ENCODE measurements at regions not wholly inside any gene's neighbourhood (a gene's known extent, or its start where the extent isn't known, plus 50 kb on each side); places are given as distances from the start of the nearest gene placed in this dataset.

DNA sequence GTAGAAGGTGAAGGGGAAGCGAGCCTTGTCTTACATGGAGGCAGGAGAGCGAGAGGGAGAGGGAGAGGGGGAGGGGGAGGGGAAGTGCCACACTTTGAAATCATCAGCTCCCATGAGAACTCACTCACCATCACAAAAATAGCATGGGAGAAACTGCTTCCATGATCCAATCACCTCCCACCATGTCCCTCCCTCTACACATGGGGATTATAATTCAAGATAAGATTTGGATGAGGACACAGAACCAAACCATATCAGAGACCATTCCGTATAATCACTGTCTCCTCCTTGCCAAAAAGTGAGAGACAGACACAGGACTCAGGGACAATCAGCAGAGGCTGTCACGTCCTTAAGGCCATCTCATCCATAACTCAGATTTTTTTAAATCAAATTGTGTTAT is 187.7 kb upstream of the TAS2R1 start (continued):
- TF ChIP-seq, protein P1, sequence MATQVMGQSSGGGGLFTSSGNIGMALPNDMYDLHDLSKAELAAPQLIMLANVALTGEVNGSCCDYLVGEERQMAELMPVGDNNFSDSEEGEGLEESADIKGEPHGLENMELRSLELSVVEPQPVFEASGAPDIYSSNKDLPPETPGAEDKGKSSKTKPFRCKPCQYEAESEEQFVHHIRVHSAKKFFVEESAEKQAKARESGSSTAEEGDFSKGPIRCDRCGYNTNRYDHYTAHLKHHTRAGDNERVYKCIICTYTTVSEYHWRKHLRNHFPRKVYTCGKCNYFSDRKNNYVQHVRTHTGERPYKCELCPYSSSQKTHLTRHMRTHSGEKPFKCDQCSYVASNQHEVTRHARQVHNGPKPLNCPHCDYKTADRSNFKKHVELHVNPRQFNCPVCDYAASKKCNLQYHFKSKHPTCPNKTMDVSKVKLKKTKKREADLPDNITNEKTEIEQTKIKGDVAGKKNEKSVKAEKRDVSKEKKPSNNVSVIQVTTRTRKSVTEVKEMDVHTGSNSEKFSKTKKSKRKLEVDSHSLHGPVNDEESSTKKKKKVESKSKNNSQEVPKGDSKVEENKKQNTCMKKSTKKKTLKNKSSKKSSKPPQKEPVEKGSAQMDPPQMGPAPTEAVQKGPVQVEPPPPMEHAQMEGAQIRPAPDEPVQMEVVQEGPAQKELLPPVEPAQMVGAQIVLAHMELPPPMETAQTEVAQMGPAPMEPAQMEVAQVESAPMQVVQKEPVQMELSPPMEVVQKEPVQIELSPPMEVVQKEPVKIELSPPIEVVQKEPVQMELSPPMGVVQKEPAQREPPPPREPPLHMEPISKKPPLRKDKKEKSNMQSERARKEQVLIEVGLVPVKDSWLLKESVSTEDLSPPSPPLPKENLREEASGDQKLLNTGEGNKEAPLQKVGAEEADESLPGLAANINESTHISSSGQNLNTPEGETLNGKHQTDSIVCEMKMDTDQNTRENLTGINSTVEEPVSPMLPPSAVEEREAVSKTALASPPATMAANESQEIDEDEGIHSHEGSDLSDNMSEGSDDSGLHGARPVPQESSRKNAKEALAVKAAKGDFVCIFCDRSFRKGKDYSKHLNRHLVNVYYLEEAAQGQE (IDR thresholded peaks at IDR 0.05), result no peak
- no peak for TF ChIP-seq FOXS1 (CRISPR knock-in tag; IDR thresholded peaks at IDR 0.05)
- TF ChIP-seq POLR2AphosphoS2 (conservative IDR thresholded peaks at IDR 0.05; ENCODE audit: low read length), result no peak
- TF ChIP-seq SMC3 (IDR thresholded peaks at IDR 0.05), result no peak
- TF ChIP-seq BHLHE40 (IDR thresholded peaks at IDR 0.05; ENCODE audit: low read depth, low read length), result no peak

DNA sequence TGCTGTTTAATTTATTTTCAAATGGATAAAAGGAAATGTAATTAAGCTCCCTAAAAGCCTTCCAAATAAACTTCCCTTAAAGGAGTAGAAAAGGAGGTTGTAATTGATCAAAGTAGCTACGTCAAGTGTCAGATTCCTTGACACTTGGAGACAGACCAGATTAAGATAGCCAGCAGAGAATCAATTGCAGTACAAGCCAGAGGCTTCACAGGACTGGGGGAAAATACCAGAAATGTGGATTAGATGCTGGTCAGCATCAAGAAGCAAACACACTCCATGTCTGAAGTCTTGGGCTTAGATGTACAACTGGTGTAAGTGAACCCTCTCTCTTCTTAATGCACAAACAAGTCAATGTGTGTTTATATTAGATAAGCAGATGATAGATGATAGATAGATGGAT is 184.9 kb upstream of the TAS2R1 start:
- WGBS (ENCODE audit: missing lambda C conversion rate), result 15% methylated on average over 1 of the region's 1 CpG
- POLR2A ChIA-PET, result no interaction called here

More for the DNA sequence above, 184.9 kb upstream of the TAS2R1 start:
- ATAC-seq (no peak), DNase-seq (ENCODE audit: low read depth in 1 of 2, low spot score in 1 of 2) (no peak), FAIRE-seq (no peak)
- Histone ChIP-seq H3K4me2 (no peak overlapping the region), H3K27ac (no peak overlapping the region), H3K4me1 (no peaks in the 10 kb centered on the region), H3K9me3 (no peaks in the 10 kb centered on the region), H3K4me3 (no peak overlapping the region)
- TF ChIP-seq HOXA7 (CRISPR knock-in tag; IDR thresholded peaks at IDR 0.05) (no peak), POLR2A (IDR thresholded peaks at IDR 0.05; ENCODE audit: low read length) (no peak), SREBF2 (IDR thresholded peaks at IDR 0.05) (no peak), FOSL2 (IDR thresholded peaks at IDR 0.05) (no peak), FOSL2 (CRISPR knock-in tag; IDR thresholded peaks at IDR 0.05) (no peak), JUNB (IDR thresholded peaks at IDR 0.05) (no peak), HOXB5 (CRISPR knock-in tag; IDR thresholded peaks at IDR 0.05) (no peak), ZFP36 (IDR thresholded peaks at IDR 0.05; ENCODE audit: borderline replicate concordance, partially characterized antibody) (no peak), TP53 (CRISPR knock-in tag; IDR thresholded peaks at IDR 0.05) (no peak)
- TF ChIP-seq, protein P1 (IDR thresholded peaks at IDR 0.05), result no peak
- TF ChIP-seq, protein P2, sequence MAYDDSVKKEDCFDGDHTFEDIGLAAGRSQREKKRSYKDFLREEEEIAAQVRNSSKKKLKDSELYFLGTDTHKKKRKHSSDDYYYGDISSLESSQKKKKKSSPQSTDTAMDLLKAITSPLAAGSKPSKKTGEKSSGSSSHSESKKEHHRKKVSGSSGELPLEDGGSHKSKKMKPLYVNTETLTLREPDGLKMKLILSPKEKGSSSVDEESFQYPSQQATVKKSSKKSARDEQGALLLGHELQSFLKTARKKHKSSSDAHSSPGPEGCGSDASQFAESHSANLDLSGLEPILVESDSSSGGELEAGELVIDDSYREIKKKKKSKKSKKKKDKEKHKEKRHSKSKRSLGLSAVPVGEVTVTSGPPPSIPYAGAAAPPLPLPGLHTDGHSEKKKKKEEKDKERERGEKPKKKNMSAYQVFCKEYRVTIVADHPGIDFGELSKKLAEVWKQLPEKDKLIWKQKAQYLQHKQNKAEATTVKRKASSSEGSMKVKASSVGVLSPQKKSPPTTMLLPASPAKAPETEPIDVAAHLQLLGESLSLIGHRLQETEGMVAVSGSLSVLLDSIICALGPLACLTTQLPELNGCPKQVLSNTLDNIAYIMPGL (CRISPR knock-in tag; IDR thresholded peaks at IDR 0.05; ENCODE audit: borderline replicate concordance), result no peak
- TF ChIP-seq, protein P3, sequence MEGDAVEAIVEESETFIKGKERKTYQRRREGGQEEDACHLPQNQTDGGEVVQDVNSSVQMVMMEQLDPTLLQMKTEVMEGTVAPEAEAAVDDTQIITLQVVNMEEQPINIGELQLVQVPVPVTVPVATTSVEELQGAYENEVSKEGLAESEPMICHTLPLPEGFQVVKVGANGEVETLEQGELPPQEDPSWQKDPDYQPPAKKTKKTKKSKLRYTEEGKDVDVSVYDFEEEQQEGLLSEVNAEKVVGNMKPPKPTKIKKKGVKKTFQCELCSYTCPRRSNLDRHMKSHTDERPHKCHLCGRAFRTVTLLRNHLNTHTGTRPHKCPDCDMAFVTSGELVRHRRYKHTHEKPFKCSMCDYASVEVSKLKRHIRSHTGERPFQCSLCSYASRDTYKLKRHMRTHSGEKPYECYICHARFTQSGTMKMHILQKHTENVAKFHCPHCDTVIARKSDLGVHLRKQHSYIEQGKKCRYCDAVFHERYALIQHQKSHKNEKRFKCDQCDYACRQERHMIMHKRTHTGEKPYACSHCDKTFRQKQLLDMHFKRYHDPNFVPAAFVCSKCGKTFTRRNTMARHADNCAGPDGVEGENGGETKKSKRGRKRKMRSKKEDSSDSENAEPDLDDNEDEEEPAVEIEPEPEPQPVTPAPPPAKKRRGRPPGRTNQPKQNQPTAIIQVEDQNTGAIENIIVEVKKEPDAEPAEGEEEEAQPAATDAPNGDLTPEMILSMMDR (IDR thresholded peaks at IDR 0.05), result no peak
- CTCF ChIA-PET, result no interaction called here
